ENCODE measurements at regions not wholly inside any gene's neighbourhood (a gene's known extent, or its start where the extent isn't known, plus 50 kb on each side); places are given as distances from the start of the nearest gene placed in this dataset.

DNA sequence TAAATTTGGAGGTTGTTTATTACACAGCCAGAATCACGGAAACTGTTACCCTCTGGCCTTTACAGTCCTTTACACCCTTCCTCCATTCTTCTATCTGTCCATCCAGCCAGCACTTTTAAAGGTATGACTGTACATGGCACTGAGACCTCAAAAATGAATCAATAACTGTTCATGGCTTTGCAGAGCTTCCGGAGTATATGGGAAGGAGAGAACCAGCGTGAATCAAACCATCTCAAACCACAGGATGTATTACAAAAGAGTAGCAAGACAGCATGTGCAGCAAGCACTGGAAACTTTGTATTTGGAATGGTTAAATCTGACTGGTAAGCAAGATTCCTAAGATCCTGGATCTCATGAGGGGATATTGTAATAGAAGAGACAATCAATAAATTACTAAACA is 228.5 kb upstream of the CASK start:
- no peak for DNase-seq (ENCODE audit: low spot score)

DNA sequence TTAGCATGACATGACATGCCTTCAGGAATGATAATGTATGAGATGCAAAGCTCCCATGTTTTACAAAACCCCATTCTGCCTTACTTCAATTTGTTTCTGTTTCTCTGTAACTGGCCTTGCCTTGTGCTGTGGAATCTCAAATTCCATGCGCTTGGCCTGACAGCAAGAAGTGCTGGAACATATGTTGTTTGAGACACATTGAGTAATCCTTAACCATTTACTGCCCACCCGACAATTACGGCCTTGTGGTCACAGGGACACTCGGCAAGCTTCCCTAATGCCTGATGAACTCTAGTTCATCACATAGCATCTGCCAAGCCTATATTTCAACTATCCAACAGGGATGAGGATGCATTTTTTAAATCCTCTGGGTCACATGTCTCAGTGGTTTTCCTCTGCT is 226.4 kb upstream of the CASK start:
- no peak for DNase-seq (ENCODE audit: low spot score)

DNA sequence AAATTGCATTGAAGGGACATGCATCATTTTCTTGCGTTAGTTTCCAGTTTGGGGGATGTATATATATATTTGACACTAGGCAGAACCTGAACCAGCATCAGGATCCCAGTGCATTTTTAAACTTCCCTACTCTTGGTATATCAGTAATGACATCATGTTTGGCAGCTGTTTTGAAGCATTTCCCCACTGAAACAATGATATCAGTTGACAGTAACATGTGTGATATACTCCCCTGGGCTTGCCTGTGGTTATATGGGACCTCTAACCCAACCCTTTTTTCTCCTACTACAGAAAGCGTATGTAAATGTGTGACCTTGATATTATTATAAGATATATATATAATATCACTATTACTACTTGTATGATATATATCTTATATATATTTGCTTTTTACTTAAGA is 225.9 kb upstream of the CASK start:
- no peak for DNase-seq (ENCODE audit: low spot score)

DNA sequence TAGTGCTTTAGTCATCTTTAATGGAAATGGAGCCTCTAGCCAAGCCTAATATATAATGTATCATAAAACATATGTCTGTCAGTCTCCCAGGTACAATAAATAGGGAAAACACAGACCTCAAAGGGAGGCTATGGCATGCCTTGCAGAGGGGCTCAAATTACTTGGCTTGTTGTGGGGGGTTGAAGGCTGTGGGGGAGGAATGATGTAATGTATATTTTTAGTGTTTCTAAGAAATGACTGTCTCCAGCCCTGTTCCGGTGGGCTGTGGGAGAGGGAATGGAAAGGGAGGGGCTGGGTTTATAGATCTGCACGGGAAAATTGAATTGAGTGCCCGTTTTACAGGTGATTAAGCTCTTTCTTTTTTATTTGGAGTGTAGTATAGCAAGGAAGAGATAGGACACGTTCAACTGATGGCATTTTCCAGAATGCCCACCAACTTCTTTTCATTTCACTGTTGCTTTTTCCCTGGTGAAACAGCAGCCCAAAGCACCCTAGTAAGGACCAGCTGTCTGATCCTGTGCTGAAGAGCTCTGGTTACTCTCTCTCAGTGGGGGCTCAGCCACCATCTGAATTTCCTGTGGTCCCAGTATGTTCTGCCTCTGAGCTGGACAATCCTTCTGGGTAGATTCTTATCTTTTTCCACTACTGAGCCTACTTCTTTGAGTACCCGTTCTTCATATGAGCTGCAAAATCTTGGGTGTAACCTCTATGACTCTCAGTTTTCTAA is 220.7 kb upstream of the CASK start:
- DNase-seq (ENCODE audit: low spot score): no peak

DNA sequence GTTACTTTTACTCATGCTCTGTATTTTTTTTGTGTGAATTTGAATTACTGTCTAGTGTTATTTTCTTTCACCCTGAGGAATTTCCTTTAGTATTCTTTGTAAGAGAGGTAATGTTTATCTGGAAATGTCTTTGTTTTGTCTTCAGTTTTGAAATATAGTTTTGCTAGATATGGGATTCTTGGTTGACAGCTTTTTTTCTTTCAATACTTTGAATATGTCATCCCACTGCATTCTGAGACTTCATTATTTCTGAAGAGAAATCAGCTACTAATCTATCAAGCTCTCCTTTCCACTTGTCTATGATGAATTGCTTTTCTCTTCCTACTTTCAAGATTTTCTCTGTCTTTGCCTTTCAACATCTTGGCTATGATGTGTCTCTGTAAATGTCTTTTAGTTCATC is 217.0 kb upstream of the CASK start:
- no peak for DNase-seq (ENCODE audit: low spot score)

DNA sequence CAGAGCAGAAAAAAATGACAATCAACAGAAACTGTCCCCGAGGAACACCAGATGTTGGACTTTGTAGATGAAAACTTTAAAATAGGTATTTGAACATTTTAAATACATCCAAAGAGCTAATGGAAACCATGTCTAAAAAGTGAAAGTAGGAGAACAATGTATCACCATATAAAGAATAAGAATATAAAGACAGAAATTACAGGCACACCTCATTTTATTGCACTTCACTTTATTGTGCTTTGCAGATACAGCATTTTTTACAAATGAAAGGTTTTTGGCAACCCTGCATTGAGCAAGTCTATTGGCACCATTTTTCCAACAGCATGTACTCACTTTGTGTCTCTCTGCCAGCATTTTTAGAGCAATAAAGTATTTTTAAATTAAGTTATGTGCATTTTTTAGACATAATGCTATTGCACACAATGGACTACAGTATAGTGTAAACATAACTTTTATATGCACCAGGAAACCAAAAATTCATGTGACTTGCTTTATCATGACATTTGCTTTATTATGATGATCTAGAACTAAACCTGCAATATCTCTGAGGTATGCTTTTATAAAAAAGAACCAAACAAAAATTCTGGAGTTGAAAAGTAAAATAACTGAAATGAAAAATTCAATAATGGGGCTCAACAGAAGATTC is 212.4 kb upstream of the CASK start:
- DNase-seq (ENCODE audit: low spot score): no peak

DNA sequence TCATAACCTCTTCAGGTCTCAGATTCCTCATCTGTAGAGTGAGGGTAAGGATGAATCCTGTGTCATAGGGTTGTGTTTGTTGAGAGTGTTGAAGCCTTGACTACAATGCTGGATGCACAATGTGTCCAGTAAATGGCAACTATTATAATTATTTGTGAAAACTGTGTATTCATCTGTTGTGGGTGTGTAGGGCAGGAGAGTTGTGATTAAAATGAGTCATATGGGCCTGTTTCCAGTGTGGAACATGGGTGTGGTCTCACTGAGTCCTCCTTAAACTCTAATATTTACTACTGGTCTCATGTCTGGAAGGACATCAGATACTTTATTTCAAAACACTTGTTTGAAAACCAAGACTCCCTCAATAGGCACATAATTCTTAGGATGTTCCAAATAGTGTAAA is 208.5 kb upstream of the CASK start:
- no peak for DNase-seq (ENCODE audit: low spot score)

DNA sequence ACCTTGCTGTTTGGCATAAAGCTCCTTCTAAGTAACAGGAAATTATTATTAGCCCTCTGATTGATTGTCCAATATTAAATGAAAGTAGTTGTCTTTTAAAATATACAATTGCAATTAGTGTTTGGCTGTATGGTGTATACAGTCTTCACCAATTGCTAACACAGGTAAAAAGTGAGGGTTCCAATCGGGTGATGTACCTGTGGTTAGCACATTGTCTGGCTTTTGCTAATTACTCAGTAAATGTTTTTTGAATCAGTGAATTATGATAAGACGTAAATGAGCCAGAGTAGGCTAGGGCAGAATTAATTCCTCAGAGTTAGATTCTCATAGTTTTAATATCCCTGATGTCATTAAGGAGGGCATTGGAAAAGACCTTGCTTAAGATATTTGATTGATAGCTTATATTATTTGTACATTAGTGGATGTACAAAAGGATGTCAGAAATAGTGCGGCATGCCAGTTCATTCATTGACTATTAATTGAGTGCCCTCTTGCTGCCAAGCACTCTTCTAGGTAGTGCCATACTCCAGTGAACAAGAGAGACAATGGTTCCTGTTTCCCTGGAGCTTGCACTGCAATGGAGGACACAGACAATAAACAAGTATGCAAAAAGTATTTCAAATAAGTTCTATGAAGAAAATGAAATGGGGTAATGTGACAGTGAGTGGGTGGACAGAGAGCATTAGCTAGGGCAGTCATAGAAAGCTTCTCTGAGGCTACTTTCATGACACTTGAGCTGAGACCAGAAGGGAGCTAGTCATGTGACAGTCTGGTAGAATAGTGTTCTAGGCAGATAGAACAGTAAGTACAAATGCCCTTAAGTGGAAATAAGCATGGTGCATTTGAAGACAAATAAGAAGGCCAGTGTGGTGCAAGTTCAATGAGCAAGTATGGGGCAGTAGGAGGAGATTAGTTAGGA is 205.9 kb upstream of the CASK start:
- DNase-seq (ENCODE audit: low spot score): no peak

DNA sequence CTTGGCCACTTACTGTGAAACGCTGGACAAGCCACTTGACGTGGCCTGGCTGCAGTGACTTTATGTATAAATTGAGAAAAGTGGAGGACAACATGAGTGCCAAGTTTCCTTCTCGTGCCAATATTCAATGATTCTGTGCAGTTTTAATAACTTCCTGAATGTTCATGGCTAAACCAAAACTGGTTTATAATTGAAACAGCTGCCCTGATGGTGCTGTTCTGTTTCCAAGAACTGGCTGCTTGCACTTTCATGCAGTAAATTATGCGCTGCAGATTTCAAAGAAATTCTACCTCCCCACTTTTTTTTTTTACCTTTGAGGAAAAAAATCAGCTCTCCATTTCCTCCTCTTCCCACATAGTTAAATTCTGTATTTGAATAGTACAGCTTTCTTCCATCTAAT is 205.2 kb upstream of the CASK start:
- no peak for DNase-seq (ENCODE audit: low spot score)

DNA sequence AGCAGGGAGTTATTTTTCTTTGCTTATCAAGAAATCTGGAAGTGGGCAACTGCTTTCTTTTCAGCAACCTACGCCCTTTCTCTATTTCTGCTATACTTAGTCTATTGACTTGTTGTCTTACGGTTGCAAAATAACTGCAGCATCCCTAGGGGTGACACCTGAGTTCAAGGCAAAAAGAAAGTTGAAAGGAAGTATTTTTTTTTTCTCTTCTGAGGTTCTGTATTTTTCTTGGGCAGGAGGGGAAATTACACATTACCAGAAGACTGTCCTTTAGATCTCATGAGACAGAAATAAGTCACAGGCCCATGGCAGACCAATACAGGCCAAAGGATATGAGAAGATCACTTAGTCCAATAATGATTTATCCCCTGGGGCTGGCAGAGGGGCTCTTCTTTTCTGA is 204.7 kb upstream of the CASK start:
- DNase-seq (ENCODE audit: low spot score): no peak

DNA sequence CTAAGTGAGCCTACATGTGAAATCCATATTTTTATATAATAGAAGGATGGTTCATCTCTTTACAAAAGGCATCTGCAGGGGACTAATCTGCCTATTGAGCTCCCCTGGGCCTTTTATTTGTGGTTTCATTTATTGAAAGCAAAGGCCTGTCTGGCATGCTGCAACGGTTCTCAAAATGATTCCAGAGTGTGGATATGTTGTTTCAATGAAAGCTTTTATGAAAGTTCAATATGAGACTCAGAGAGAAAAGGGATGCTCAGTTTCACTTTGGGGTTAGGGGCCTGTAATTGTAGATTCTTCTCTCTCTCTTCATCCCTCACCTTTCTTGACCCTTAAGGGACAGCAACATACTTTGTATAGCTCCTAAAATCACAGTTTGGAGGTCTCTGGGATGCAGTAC is 204.2 kb upstream of the CASK start:
- no peak for DNase-seq (ENCODE audit: low spot score)

DNA sequence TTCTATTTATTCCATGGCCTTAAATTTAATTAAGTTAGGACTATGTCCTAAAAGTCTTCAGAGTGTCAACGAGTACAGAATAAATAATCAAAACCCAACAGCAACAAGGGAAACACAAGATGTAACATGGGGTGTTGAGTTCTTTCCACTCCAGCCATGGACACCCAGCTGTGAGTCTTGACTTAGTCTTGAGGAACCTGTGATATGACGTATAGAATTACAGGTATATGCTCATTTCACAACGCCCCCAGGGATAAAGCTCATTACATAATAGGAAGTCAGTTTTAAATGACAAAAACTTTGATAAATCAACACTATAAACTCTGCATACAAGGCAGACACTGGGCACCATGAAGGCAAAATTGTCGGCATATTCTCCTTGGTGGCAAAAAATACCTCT is 200.0 kb upstream of the CASK start:
- DNase-seq (ENCODE audit: low spot score): no peak

DNA sequence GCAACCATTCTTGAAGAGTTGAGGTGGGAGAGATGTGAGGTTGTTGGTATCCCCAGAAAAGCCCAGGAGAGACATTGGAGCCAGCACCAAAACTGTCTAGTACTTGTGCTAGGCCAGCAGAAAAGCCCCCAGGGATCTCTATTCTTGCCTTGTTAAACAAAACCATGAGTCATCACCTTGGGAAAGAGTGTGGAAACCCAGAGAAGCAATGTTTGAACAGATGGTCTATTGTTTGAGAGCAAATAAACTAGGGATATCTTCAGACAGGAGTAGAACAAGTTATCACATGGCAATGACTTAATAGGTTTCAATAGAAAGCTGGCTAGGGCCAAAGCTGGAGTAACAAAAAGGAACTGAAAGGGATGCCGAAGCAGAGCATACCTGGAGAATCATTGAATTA is 195.7 kb upstream of the CASK start:
- DNase-seq (ENCODE audit: low spot score): no peak

DNA sequence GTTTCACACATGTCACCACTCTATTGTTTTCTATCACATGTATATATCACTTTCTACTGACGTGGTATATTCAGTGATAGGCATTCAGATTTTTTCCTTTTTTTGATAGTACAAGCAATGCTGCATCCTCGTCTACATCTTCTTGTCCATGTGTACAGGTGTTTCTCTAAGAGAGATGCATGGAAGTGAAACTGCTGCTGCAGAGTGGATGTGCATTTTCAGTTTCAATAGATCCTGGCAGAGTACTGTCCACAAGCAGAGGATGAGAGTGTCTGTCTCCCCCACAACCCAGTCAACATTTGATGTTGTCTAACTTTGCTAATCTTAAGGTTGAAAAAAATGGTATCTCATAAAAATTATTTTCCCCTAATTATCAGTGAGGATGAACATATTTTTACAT is 194.0 kb upstream of the CASK start:
- no peak for DNase-seq (ENCODE audit: low spot score)

DNA sequence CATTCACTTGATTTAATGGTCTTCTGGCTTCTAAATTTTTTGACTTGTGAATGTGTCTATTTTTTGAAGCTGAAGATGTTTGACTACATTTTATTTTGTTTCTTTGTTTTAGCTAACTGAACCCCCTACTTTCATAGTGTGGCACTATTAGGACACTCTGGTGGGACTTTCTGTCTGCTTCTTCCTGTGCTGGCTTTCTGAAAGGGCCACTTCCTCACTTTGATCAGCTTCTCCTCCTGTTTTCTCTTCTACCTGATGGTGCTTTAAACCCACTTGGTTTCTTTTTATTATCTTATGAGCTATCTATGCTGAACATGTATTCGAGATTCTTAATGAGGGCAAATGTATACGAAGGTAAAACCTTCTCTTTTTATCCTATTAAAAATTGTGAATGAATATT is 186.1 kb upstream of the CASK start:
- DNase-seq (ENCODE audit: low spot score): no peak

DNA sequence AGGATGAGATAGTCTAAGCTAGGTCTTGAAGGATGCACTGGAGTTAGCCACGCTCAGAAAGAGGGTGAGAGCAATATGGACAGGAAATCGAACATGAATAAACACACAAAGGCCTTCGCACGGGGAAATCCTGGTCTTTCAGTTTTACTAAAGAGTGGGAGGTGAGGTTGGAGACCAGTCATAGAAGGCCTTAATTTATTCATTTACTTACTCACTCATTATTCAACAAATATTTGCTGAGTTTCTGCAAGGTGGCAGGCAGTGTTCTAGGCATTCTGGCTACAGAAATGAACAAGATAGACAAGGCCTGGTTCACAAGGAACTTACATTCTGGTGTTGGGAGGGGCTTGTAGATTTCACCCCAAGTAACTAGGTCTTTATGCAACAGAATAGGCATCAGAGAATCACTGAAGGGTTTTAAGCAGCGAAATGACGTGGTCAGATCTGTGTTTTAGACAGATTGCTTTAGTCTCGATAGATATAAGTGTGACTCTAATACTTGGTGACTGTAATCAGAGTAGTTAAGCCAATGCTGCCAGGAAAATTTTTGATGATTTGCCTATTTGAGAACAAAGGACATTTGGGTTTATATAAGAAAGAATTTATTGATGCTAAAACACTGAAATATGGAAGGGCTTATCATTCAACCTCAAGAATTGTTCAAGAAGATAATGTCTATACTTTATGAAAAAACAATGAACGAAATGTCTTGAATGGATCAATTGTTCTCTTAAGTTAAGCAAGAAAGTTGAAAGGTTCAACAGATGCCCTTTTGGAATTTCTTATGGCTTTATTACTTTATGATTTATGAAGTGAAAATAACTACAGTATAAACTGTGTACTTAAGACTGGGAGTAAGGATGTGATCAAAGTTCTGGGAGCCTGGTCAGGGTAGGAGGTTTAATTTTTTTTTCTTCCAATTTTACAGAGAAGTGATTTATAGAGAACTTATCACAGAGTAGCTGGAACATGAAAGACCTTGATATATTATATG is 184.4 kb upstream of the CASK start:
- DNase-seq (ENCODE audit: low spot score): no peak

DNA sequence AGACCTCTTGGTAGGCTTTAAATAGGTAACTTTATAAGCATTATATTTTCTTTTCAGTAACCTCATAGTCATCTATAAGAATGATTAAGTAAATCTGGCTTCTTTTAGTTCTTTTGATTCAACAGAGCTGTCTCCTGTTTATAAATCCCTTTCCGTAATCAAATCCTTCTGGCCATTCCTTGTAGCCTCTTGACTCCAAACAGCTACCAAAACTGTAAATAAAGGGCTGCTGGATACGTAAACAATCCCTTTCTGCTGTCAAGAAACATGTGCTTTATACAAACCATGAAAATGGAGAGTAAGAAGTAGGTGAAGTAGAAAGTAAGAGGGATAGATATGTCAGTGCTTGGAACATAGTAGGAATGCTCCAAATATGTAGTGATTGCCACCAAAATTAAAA is 183.2 kb upstream of the CASK start:
- no peak for DNase-seq (ENCODE audit: low spot score)

DNA sequence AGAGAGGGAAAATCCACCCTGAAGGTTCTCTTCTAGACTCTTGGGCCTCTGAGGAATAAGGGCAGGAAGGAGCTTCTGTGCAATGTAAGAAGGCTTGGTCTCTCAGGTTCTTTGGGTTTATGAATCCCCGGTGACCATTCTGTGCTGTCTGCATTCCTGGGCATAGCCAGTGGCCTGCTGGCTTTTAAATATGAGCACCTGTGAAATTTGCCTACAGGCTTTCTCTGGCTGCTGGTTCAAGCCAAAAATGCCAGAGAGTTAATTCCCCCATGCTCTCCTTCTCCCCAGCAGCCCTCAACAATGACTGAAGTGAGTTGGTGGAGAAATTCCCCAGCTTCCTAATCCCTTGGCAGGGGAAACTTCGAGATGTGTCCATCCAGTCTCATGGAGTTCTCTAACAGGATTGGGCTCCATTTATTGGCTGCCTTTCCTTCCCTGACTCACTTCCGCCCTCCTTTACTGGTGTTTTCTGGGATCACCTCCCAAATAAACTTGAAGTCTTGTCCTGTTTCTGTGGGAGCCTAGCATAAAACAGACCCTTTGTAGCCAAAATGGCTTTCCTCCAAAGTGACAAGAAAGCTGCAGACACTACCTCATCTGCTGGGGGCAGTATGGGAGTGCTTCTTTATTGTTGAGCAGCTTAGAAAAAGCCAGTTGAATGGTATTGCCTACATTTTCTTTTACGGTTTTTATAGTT is 179.4 kb upstream of the CASK start:
- no peak for DNase-seq (ENCODE audit: low spot score)

DNA sequence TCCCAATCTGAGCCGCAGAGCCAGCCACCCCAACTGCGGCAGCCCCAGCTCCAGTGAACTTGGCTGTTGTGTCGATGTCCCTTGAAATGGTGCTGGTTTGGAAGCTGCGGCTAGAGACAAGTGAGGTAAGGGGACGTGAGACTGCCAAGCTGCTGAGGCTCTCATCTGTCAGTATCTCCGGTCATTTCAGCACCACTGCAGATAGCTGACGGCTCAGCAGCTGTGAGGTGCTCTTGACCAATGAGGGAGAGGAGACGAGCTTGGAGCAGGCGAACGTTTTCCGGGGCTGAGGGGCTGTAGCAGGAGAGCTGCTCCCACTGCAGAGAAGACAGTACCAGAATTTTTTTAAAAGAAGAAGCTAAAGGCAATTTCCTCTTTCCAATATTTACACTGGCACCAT is 175.5 kb upstream of the CASK start:
- no peak for DNase-seq (ENCODE audit: low spot score)

DNA sequence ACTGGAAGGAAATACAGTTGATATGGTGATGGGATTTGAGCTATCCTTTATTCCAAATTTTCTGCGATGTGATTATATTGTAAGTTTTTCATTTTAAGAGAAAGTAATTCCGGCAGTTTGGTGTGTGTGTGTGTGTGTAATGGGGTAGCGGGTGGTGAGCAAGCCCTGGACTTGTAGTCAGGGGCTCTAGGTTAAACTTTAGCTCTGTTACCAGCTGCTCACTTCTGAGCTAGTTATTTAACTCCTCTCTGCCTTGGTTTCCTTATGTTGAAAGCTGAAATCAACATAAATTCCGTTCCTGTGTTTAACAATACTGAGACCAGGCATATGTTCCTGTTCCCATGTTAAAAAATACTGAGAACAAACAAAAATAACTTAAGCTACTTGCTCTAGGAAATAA is 174.1 kb upstream of the CASK start:
- no peak for DNase-seq (ENCODE audit: low spot score)

DNA sequence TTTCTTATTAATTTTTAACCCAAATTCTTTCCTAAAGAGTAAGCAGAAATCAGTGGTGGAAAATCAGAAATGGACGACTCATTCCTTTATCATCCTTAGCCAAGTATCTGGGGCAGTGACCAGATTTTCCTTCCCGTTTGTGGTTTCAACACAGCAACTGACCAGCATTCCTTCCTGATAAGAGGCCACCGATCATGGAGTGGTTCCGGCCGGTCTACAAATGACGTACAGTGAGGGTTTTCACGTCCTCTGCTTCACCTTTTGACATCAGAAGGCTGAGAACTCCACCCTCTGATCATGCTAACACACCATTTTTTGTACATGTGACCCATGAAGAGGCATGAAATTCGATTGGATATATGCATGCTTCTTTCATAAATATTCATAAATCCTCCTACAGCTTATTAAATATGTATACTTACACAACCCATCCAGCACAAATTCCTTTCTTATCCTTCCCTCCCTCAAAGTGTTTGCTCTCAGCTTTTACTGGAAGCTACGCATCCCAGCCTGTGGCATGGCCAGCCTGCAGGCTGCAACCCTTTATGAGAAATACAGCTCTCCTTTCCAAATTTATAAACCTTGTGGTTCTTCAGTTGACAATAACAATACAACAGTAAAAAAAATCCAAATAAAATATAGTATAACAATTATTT is 173.0 kb upstream of the CASK start:
- no peak for DNase-seq (ENCODE audit: low spot score)

All from globus pallidus (tissue), 1 donor.